WTC11 (cell line): ENCODE measurements at regions not wholly inside any gene's neighbourhood (a gene's known extent, or its start where the extent isn't known, plus 50 kb on each side); places are given as distances from the start of the nearest gene placed in this dataset.

Experiments used
- CBFB ChIP-seq: sonication (generic); formaldehyde crosslinking; IDR thresholded peaks from 2 replicates; pipeline ENCODE4 v1.8.1; 2022; ENCODE audit warnings: mild to moderate bottlenecking, low read depth, missing genetic modification reagents
- CREB1 ChIP-seq: sonication (generic); formaldehyde crosslinking; IDR thresholded peaks from 2 replicates; pipeline ENCODE4 v1.8.0; 2023; ENCODE audit warnings: mild to moderate bottlenecking, missing genetic modification reagents
- ETV6 ChIP-seq: sonication (generic); formaldehyde crosslinking; IDR thresholded peaks from 2 replicates; pipeline ENCODE4 v1.8.1; 2022; ENCODE audit warnings: mild to moderate bottlenecking, missing genetic modification reagents
- GABPB1 ChIP-seq: sonication (generic); formaldehyde crosslinking; IDR thresholded peaks from 2 replicates; pipeline ENCODE4 v1.8.1; 2023; ENCODE audit warnings: mild to moderate bottlenecking, missing genetic modification reagents
- ZNF396 ChIP-seq: fragments of 250-450 bp; sonication (Bioruptor Pico); IDR thresholded peaks from 2 replicates; pipeline ENCODE4 v1.8.0; 2021; ENCODE audit warnings: mild to moderate bottlenecking, moderate library complexity, borderline replicate concordance
- TF ChIP-seq, protein P1 (sequence below): fragments of 200-600 bp; IDR thresholded peaks from 2 replicates; pipeline ENCODE4 v1.8.0; 2022; ENCODE audit warnings: antibody characterized with exemption

DNA sequence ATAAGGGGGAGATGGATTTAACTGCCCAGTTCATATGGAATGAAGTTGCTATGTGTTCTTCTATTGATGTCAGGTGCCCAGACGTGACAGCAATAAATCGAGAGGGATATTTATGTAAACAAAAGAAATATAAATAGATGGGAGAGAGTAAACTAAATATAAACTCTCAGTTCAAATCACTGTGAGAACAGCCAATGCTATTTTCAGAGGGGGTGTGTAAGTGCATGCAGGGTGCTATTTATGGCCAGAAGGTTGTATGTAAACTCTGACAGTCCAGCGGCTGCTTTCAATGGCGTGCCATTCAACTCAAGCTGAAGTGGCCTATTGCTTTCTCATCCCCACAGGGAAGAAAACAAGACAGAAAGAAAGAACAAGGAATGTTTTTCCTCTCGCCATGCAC is 127.2 kb downstream of the KCNA5 start:
- TF ChIP-seq, protein P1, sequence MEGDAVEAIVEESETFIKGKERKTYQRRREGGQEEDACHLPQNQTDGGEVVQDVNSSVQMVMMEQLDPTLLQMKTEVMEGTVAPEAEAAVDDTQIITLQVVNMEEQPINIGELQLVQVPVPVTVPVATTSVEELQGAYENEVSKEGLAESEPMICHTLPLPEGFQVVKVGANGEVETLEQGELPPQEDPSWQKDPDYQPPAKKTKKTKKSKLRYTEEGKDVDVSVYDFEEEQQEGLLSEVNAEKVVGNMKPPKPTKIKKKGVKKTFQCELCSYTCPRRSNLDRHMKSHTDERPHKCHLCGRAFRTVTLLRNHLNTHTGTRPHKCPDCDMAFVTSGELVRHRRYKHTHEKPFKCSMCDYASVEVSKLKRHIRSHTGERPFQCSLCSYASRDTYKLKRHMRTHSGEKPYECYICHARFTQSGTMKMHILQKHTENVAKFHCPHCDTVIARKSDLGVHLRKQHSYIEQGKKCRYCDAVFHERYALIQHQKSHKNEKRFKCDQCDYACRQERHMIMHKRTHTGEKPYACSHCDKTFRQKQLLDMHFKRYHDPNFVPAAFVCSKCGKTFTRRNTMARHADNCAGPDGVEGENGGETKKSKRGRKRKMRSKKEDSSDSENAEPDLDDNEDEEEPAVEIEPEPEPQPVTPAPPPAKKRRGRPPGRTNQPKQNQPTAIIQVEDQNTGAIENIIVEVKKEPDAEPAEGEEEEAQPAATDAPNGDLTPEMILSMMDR: no peak
- TF ChIP-seq CREB1 (CRISPR knock-in tag) (no peak), ZNF396 (CRISPR knock-in tag) (no peak), ETV6 (CRISPR knock-in tag) (no peak), GABPB1 (CRISPR knock-in tag) (no peak), CBFB (CRISPR knock-in tag) (no peak)
